GM12878 (cell line): ENCODE measurements at regions not wholly inside any gene's neighbourhood (a gene's known extent, or its start where the extent isn't known, plus 50 kb on each side); places are given as distances from the start of the nearest gene placed in this dataset.

Source experiments
- ATAC-seq: fragments of 200-7000 bp; cut with Tn5 transposase; 3 replicates; pipeline ENCODE4 v1.9.1; 2020; ENCODE audit warnings: mild to moderate bottlenecking, moderate library complexity
- BruUV-seq: library from RNA; stranded (reverse); fragments of 400-500 nt; replicated peaks from 2 replicates; lab custom pipeline; 2021; lab: Mats Ljungman, UMichigan
- CTCF ChIA-PET: fragments of 300-600 bp; sonication (Branson Sonifier 250); formaldehyde crosslinking; extraction: SDS; loops from one replicate; lab custom pipeline; 2021; ENCODE audit warnings: inconsistent platforms; lab: Yijun Ruan, JAX
- POLR2A ChIA-PET: fragments of 350-600 bp; formaldehyde crosslinking; extraction: SDS; loops from one replicate; lab custom pipeline; 2021; ENCODE audit warnings: inconsistent platforms; lab: Charles Lee
- RAD21 ChIA-PET: fragments of 300-600 bp; sonication (Branson Sonifier 250); formaldehyde crosslinking; loops from one replicate; lab custom pipeline; 2023; ENCODE audit warnings: antibody characterized with exemption; ENCODE audit not compliant: unreplicated experiment; lab: Charles Lee
- SMC1A ChIA-PET: fragments of 300-600 bp; sonication (Branson Sonifier 250); formaldehyde crosslinking; loops from one replicate; lab custom pipeline; 2023; ENCODE audit not compliant: unreplicated experiment, uncharacterized antibody; lab: Charles Lee
- DNase-seq: peaks from one replicate; pipeline ENCODE4 v3.0.0-alpha.2; 2011; ENCODE audit warnings: low read depth, low spot score
- FAIRE-seq: peaks from 3 replicates; lab custom pipeline; 2011; peaks lifted over from hg19 to GRCh38; lab: Jason Lieb, UNC
- H2AFZ ChIP-seq: 2 replicates; pipeline ENCODE4 v1.6.0; 2011; ENCODE audit warnings: low read depth, low read length, control low read depth; ENCODE audit not compliant: control insufficient read depth
- H3K27ac ChIP-seq: 2 replicates; pipeline ENCODE4 v1.5.1; 2011; ENCODE audit warnings: control low read depth; ENCODE audit not compliant: control insufficient read depth, insufficient read depth
- H3K27me3 ChIP-seq, 2 experiments: replicated peaks in 1 of 2; 2 replicates each; pipeline versions ENCODE4 v1.6.0 to v1.6.1; 2011; ENCODE audit warnings: low read length in 1 of 2; ENCODE audit not compliant: control insufficient read depth in 2 of 2, insufficient read depth in 2 of 2
- H3K36me3 ChIP-seq, 2 experiments: 2 replicates each; pipeline ENCODE4 v1.5.1; 2011; ENCODE audit warnings: low read length in 1 of 2; ENCODE audit not compliant: control insufficient read depth in 2 of 2, insufficient read depth in 2 of 2
- H3K4me1 ChIP-seq: 2 replicates; pipeline ENCODE4 v1.6.1; 2011; ENCODE audit warnings: mild to moderate bottlenecking, low read length, moderate library complexity, mixed read lengths; ENCODE audit not compliant: control insufficient read depth, insufficient read depth
- H3K4me2 ChIP-seq: 2 replicates; pipeline ENCODE4 v1.6.0; 2011; ENCODE audit warnings: control low read depth; ENCODE audit not compliant: control insufficient read depth, insufficient read depth
- H3K4me3 ChIP-seq: fragments of 200-600 bp; sonication (generic); 2 replicates; pipeline ENCODE4 v1.5.1; 2016
- H3K79me2 ChIP-seq: 2 replicates; pipeline ENCODE4 v1.6.0; 2011; ENCODE audit warnings: low read length; ENCODE audit not compliant: control insufficient read depth, insufficient read depth
- H3K9ac ChIP-seq: 2 replicates; pipeline ENCODE4 v1.8.0; 2011; ENCODE audit warnings: low read length, control low read depth, mixed read lengths; ENCODE audit not compliant: control insufficient read depth, insufficient read depth
- H3K9me3 ChIP-seq: replicated peaks from 3 replicates; pipeline ENCODE4 v1.5.1; 2011; ENCODE audit warnings: mild to moderate bottlenecking, low read length; ENCODE audit not compliant: control insufficient read depth, insufficient read depth
- H4K20me1 ChIP-seq: 2 replicates; pipeline ENCODE4 v1.6.0; 2011; ENCODE audit not compliant: control insufficient read depth, insufficient read depth
- ASH2L ChIP-seq: fragments of 300-600, 200-600 bp; sonication (generic); IDR thresholded peaks from 2 replicates; pipeline ENCODE4 v1.6.1; 2017; ENCODE audit warnings: low read depth, mild to moderate bottlenecking, borderline replicate concordance
- EP300 ChIP-seq, 2 experiments: fragments of 150-350 bp in 1 of 2; IDR thresholded peaks; 2 replicates each; pipeline ENCODE4 v1.6.1; 2011 to 2012; ENCODE audit warnings: low read depth in 2 of 2, low read length in 2 of 2, borderline replicate concordance in 1 of 2, improper control_type of control experiment in 1 of 2, inconsistent platforms in 1 of 2; ENCODE audit not compliant: control insufficient read depth in 1 of 2
- IRF5 ChIP-seq: fragments of 450-650 bp; IDR thresholded peaks from 2 replicates; pipeline ENCODE4 v1.6.1; 2017; ENCODE audit warnings: borderline replicate concordance
- MEF2B ChIP-seq: fragments of 450-650 bp; IDR thresholded peaks from 2 replicates; pipeline ENCODE4 v1.6.1; 2018; ENCODE audit warnings: mild to moderate bottlenecking, moderate library complexity; ENCODE audit not compliant: partially characterized antibody, poor library complexity, severe bottlenecking
- MYB ChIP-seq: fragments of 150-350 bp; IDR thresholded peaks from 2 replicates; pipeline ENCODE4 v1.6.1; 2014; ENCODE audit warnings: mild to moderate bottlenecking, low read depth, low read length, borderline replicate concordance
- NFXL1 ChIP-seq: fragments of 450-650 bp; IDR thresholded peaks from 2 replicates; pipeline ENCODE4 v1.6.1; 2017; ENCODE audit warnings: antibody characterized with exemption, mild to moderate bottlenecking, borderline replicate concordance
- NR2C1 ChIP-seq: fragments of 450-650 bp; IDR thresholded peaks from 2 replicates; pipeline ENCODE4 v1.6.1; 2017; ENCODE audit warnings: antibody characterized with exemption, mild to moderate bottlenecking, moderate library complexity
- RCOR1 ChIP-seq: conservative IDR thresholded peaks from 2 replicates; pipeline ENCODE4 v1.6.1; 2012; ENCODE audit warnings: low read depth, low read length, improper control_type of control experiment
- RFX5 ChIP-seq: IDR thresholded peaks from 2 replicates; pipeline ENCODE4 v1.6.1; 2011; ENCODE audit warnings: low read depth, low read length, improper control_type of control experiment
- SIN3A ChIP-seq: IDR thresholded peaks from 2 replicates; pipeline ENCODE4 v1.6.1; 2012; ENCODE audit warnings: low read depth, low read length, improper control_type of control experiment
- TCF7 ChIP-seq: IDR thresholded peaks from 2 replicates; pipeline ENCODE4 v1.6.1; 2014; ENCODE audit warnings: antibody characterized with exemption, borderline replicate concordance
- WGBS: methylation state at CpG from one replicate; pipeline ENCODE4 v1.1.6; 2016; ENCODE audit warnings: low lambda C conversion rate; ENCODE audit not compliant: insufficient replicate concordance, insufficient coverage; ENCODE audit errors: missing lambda C conversion rate; 5-methylcytosine and 5-hydroxymethylcytosine counted together
- in situ Hi-C: fragments of 300-500 bp; cut with MboI; formaldehyde crosslinking; loops from 9 replicates; pipeline ENCODE4 v1.14.3; 2018; ENCODE audit warnings: mixed read lengths
- intact Hi-C: fragments of 100-400 bp; cut with micrococcal nuclease; formaldehyde crosslinking; loops from one replicate; pipeline ENCODE4 v1.14.2; 2022; ENCODE audit not compliant: unreplicated experiment

GRCh38 chr2:143842836-143843235 is 677.1 kb downstream of the ZEB2 start:
- no peaks in the 10 kb centered on the region for H3K9me3 ChIP-seq
- H3K4me1 ChIP-seq = no peaks in the 10 kb centered on the region
- no peak for DNase-seq
- H3K9ac ChIP-seq = no peak overlapping the region
- peaks cover 0 to 5% of the 10 kb centered on the region in 2 experiments; a peak in 1 of 4 replicates for H3K27me3 ChIP-seq
- ChIA-PET CTCF (no interaction called here), RAD21 (no interaction called here), SMC1A (no interaction called here)
- no TSS peak for BruUV-seq
- no peak overlapping the region for H3K4me2 ChIP-seq
- H3K79me2 ChIP-seq = no peaks in the 10 kb centered on the region
- ATAC-seq = no peak
- H3K4me3 ChIP-seq = no peak overlapping the region
- intact Hi-C loops = no loop called here
- FAIRE-seq = no peak
- TF ChIP-seq NFXL1 (no peak), ASH2L (no peak), NR2C1 (no peak), IRF5 (no peak), SIN3A (no peak), TCF7 (no peak), MEF2B (no peak), EP300 (IDR thresholded peaks at IDR 0.05; ENCODE audit: borderline replicate concordance in 1 of 2, control insufficient read depth in 1 of 2, low read depth in 2 of 2, low read length in 2 of 2) (no peak), RCOR1 (no peak), MYB (no peak), RFX5 (no peak)
- TF ChIP-seq, all 136 proteins: peak for 0
- H3K27ac ChIP-seq = no peak overlapping the region
- no peak overlapping the region for H2AFZ ChIP-seq
- POLR2A ChIA-PET = no interaction called here
- 92% methylated on average over 2 of the region's 2 CpGs for WGBS
- no peaks in the 10 kb centered on the region for H4K20me1 ChIP-seq
- in situ Hi-C loops = no loop called here
- H3K36me3 ChIP-seq = no peaks in the 10 kb centered on the region
